PC-9 (cell line): ENCODE measurements at regions not wholly inside any gene's neighbourhood (a gene's known extent, or its start where the extent isn't known, plus 50 kb on each side); places are given as distances from the start of the nearest gene placed in this dataset.

Experiments used
- EZH2 ChIP-seq: fragments of 200-600 bp; sonication (generic); IDR thresholded peaks from 2 replicates; pipeline ENCODE4 v1.8.0; 2017; ENCODE audit warnings: antibody characterized with exemption, low read depth
- TF ChIP-seq, protein P1 (sequence below): fragments of 200-600 bp; sonication (generic); conservative IDR thresholded peaks from 2 replicates; pipeline ENCODE4 v1.6.1; 2017; ENCODE audit warnings: mixed run types, antibody characterized with exemption, mild to moderate bottlenecking, moderate library complexity

DNA sequence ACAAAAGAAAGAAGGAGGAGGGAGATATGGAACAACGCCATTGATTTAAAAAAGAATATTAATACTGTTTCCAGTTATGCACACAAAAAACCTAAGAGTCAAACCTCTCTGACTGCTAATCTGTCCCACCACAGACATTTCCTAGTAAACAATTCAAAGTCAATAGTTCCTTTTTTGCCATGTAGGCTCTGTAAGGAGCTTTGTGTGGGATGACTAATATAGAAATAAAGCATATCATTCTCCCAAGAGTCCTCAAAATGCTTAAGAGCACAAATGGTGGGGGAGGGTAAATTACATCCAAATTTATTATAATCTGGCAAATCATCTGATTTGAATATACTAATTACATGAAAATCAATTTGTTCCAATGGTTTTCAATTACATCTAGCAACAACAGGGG lies 155.9 kb upstream of the CNTN4 start:
- TF ChIP-seq, protein P1, sequence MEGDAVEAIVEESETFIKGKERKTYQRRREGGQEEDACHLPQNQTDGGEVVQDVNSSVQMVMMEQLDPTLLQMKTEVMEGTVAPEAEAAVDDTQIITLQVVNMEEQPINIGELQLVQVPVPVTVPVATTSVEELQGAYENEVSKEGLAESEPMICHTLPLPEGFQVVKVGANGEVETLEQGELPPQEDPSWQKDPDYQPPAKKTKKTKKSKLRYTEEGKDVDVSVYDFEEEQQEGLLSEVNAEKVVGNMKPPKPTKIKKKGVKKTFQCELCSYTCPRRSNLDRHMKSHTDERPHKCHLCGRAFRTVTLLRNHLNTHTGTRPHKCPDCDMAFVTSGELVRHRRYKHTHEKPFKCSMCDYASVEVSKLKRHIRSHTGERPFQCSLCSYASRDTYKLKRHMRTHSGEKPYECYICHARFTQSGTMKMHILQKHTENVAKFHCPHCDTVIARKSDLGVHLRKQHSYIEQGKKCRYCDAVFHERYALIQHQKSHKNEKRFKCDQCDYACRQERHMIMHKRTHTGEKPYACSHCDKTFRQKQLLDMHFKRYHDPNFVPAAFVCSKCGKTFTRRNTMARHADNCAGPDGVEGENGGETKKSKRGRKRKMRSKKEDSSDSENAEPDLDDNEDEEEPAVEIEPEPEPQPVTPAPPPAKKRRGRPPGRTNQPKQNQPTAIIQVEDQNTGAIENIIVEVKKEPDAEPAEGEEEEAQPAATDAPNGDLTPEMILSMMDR, result no peak
- TF ChIP-seq EZH2, result no peak
